HG02870 (cell line): ENCODE measurements at regions not wholly inside any gene's neighbourhood (a gene's known extent, or its start where the extent isn't known, plus 50 kb on each side); places are given as distances from the start of the nearest gene placed in this dataset.
"Not testable (repeated sequence)": the region's sequence is repeated elsewhere in the genome, so short reads cannot be mapped to it uniquely, and the experiment has no call there.

Experiments used
- ATAC-seq: cut with Tn5 transposase; IDR thresholded peaks from one replicate; pipeline ENCODE4 v1.9.1; 2021; ENCODE audit warnings: mild to moderate bottlenecking, moderate library complexity; ENCODE audit not compliant: unreplicated experiment

DNA sequence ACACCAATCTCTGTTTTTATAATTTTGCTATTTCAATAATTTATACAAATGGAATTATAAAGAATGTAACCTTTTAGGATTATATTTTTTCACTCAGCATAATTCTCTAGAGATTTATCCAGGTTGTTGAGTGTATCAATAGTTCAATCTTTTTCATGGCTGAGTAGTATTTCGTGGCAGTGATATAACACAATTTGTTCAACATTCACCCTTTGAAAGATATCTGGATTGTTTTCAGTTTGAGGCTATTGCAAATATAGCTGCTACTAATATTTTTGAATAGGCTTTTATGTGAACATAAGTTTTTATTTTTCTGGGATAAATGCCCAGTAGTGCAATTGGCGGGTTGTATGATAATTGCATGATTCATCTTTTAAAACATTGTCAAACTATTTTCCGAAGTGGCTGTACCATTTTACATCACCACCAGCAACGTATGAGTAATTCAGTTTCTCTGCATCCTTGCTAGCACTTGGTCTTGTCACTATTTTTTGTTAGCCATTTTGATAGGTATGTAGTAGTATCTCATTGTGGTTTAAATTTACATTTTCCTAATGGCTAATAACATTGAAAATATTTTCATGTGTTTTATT is 55.6 kb upstream of the ABCD3 start:
- no peak for ATAC-seq

DNA sequence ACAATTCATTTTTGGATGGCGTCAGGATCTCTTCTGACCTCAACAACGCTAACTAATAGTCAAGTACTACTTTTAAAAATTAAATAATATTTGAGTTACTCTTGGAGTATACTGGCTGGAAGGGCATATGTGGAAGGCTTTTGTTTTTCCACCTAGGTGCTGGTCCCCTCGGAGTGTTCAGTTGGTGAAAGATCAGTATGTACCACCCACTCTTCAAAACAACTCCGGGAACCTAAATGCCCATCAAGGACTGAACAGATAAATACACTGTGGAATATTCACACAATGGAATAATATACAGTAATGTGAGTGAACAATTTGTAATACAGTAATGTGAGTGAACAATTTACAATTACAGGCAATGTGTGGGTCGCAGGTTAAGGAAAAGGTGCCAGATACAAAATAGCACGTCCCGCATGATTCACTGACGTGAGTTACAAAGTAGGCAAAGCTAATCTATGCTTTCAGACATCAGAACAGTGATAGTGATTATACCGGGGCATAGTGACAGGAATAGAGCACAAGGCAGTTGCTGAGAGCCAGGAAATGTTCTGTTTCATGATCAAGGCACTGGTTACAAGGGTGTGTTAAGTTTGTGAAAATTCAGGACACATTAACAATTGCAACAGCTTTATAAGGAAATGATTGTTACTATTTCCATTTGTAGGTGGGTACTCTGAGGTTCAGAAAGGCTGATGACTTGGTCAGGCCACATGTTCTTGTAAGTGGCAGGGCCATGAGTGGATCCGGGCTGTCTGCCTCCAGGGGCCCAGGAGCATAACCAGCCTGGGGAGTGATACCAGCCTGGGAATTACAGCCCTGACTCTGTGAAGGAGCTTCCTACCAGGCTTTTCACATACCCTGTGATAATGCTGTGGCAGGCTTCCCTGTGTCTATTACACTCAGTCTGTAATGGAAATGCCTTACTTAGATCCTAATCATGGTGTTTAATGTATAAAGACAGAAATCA is 59.3 kb upstream of the ABCD3 start:
- no peak for ATAC-seq

GRCh38 chr1:94357661-94358060 is 60.5 kb upstream of the ABCD3 start:
- ATAC-seq = no peak

DNA sequence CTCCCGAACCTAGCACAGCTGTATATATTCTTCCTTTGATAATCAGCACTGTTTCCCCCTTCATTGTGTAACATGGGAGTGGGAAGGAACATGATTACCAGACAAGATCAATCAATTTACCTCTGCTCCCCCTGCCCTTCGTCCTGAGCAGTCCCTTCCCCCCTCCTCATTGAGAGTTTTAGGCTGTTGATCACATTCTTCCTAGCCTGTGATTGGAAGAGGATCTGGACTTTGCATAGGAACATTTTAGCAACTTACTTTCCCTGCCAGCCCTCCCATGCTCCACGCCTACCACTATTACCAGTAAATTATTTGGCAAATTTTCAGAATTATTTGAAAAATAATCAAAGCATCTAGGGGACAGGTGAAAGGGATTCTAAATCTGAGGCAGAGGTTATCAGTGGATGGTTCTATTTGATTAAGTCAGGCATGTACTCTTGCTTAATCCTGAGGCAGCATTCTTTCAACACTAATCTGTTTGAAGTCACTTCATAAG is 62.7 kb upstream of the ABCD3 start:
- ATAC-seq = no peak

- no peak for ATAC-seq
Observed at GRCh38 chr1:94351481-94351880, 66.7 kb upstream of the ABCD3 start.

- no peak for ATAC-seq
Observed at GRCh38 chr1:94350350-94350924, 67.8 kb upstream of the ABCD3 start.

- no peak for ATAC-seq
Observed at GRCh38 chr1:94349853-94350252, 68.3 kb upstream of the ABCD3 start.

GRCh38 chr1:94348386-94348785 is 69.8 kb upstream of the ABCD3 start:
- not testable (repeated sequence) for ATAC-seq

GRCh38 chr1:94345148-94345721 is 73.0 kb upstream of the ABCD3 start:
- ATAC-seq = no peak

DNA sequence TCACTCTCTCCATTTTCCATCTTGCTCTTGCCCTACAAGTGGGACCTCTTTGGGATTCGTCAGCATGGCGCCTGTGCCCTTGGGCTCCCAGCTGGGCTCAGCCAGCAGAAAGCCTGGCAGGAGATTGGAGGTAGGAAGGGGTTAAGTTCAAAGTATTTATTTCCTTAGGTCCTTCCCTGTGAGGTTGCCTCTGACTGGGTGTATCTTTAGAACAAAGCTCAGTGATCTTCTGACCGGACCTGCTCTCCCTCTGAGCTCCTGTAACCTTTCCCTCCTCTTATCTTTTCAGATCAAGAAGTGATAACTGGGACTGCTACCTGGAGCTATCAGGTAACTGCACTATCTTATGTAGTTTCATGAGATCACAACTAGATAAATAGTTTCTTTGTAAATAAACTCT is 75.8 kb upstream of the ABCD3 start:
- ATAC-seq = no peak

DNA sequence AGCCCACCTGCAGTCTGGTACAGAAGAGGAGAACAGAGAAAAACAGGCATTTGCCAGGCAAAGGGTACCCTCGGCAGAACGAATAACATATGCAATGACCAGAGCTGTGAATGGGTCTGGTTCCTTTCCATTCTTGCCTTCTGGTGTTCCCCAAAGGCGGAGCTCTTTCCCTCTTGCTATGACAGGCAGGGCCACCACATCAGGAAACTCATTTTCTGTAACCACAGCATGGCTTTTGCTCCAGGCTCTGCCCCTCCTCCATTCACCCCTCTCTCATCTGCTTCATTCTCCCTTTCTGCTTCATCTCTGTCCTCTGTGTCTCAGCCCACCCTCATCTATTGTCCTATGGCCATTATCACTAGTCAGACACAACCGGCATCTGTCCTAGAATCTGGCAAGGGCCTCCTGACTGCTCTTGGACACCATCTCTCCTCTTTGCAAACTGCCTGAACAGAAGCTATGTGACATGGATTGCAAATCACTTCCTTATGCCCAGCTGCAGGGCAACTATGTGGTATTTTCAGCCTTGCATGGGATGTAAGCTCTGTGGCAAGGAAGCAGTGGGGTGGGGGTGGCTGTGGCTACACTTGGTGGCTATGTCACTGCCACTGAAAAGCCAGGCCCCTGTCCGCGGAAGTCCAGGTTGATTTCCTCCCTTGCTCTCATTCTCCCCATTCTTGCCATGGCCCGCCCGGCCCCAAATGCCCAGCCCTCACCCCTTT is 78.8 kb upstream of the ABCD3 start:
- no peak for ATAC-seq

- ATAC-seq = no peak
Observed at GRCh38 chr1:94336991-94337390, 81.2 kb upstream of the ABCD3 start.

DNA sequence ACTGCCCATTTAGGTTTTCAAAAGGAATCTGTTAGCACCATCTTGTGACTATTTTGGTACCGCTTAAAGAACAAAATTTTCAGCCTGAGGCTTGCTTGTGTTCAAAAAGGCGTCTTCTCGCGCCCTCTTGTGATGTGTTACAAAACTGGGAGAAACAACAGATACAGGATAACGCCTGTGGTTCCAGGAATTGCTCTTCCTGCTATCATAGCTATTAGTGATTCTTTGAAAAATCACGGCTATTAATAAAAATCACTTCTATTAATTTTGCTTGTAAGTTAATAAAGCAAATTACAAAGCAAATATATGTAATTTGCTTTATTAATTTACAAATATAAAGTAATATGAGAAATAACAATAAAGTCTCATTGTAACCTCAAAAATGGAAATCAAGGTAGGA is 82.2 kb upstream of the ABCD3 start:
- ATAC-seq = peak; percentile 34

DNA sequence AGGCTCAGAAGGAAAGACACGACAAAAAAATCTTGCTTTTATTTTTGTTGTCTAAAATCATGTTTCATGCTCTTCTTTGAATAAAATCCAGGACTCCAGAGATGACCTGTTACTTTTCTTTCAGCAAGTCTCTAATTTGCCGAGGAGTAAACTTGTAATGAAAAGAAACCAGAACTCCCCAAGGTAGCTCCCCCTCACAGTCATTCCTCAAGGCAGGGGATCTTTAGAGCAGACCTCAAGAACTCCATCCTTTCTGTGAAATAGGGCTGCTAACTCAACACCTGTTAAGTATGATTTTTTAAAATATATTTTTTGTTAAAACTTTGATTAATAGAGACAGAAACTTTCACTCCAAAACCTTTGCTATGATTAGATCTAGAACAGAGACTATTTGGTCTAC is 82.7 kb upstream of the ABCD3 start:
- peak; percentile 41 for ATAC-seq

DNA sequence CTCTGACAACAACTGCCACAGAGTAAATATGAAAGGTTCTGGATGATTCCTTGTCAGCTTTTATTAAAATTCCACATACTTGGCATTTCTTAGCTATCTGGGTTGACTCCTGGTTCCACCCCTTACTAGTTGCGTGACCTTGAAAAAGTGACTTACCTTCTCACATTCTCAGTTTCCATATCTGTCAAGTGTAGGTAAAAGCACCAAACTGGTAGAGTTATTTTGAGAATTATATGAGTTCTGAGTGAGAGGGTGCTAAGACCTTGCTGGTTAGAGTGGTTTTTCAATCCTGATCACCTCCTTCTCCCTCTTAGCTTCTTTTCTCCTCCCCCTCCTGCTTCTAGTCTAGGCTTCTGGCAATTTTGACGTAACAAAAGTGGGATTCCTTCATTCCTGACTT is 83.4 kb upstream of the ABCD3 start:
- ATAC-seq = peak; percentile 44

DNA sequence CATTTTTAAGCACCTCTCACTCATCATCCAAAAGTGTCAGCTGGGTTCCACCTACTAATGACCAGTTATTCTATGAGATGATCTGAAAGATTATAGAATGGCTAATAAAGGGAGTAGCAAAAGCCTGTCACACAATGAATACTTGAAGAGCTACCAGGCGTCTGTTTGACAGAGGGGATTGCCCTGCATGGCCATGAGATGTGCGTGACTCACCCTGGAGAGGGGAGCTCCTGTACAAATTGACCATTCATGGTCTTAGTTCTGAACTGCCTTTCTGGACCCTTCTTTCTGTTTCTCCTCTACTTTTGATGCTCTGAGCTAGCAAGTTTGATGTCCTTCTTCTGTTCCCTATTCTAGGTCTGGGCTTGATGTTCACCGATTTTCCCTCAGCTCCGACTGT is 85.2 kb upstream of the ABCD3 start:
- ATAC-seq = peak; percentile 44

DNA sequence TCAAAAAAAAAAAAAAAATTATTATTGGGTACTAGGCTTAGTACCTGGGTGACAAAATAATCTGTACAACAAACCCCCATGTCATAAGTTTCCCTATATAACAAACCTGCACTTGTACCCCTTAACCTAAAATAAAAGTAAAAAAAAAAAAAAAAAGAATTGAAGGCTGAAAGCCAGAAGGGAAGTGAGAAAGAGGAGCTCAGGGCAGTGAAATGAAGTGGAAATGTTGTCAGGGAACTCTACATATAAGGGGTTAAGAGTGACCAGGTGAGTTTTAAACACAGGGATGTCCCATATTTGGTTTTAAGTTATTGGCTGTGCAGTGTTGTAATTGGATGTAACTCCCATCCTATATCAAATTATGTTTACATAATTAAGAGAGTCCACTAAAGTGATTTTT is 85.7 kb upstream of the ABCD3 start:
- ATAC-seq = peak; percentile 28

DNA sequence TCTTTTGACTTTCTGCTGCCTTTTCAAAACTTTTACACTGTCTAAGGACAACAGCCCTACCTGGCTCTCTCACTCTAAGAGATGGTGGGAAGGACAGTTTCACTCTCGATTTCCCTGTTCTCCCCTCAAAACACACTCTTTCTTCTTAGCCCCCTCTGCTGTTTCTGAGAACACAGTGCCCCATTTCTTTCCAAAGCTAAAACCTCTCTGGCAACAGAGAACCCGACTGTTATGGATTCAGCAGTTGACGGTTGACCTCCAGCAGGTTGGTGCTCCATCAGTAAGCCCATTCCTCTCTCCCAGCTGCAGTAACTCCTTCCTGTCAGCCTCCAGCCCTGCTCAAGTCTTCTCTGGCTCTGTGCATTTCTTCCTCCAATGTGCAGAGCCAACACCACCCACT is 88.2 kb upstream of the ABCD3 start:
- no peak for ATAC-seq

DNA sequence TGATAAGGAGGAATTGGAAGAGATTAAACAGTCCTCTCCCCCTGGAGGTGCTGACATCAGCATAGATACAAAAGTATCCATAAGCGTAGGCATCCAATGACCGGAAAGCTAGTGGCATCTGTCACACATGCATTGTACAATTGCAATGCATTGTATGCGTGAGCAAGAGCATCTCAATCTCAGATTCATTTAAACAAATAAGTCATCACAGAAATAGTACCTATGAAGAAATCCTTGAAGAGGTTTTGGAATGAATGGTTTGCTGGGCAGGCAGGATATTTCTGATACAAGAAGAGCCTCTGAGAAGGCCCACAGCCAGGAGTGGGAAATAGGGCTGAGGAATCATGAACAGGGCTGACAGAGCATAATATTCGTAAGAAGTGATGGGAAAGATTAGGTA is 88.9 kb upstream of the ABCD3 start:
- no peak for ATAC-seq

DNA sequence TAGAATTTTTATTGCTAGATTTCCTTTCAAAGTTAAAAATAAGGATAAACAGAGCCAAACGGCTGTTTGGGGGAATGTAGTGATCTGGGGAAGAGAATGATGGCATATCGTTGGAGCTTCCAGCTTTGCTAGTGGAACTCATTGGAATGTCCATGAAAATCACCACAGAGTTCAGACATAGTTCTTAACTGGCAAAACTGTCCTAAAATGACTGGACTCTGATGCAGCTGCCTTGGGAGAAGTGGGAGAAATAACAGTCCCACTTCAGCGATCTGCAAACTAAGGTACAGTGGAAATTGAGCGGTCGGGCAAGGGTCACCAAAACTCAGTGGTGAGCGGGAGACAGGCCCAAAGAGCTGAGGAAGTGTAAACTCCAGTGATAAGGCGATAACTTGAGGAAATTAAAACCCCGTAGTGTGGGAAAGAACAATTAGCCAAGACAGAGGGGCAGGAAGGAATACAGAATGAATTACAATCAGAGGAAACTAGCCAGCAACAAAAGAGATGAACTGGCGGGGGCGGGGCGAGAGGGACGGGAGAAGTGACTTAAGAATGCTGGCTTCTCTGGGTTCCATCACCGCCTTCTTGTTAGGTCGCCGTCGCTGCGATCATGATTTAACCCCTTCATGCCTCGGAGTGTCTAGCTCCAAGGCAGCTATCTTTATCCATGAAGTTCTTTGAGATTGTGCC is 89.8 kb upstream of the ARHGAP29 start:
- ATAC-seq = no peak
